ENCODE measurements at regions not wholly inside any gene's neighbourhood (a gene's known extent, or its start where the extent isn't known, plus 50 kb on each side); places are given as distances from the start of the nearest gene placed in this dataset.

DNA sequence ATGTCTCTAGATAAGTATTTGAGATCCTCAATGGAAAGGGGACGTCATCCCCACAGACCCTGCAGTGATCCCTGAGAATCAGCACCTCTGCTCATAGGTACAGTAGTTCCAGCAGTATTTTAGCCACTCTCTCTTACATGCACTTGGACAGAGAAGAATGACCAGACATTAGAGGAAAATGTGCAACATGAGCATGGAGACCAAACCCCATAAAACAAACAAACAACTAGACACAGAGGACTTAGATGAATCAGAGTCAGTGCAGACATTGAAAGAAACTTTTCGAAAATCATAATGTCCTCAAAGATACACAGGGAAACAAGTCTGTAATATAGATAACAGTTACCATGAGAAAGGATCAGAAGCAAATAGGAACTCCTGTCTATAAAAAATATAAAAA, 108.2 kb downstream of the LYPLAL1 start:
- TF ChIP-seq, protein P1, sequence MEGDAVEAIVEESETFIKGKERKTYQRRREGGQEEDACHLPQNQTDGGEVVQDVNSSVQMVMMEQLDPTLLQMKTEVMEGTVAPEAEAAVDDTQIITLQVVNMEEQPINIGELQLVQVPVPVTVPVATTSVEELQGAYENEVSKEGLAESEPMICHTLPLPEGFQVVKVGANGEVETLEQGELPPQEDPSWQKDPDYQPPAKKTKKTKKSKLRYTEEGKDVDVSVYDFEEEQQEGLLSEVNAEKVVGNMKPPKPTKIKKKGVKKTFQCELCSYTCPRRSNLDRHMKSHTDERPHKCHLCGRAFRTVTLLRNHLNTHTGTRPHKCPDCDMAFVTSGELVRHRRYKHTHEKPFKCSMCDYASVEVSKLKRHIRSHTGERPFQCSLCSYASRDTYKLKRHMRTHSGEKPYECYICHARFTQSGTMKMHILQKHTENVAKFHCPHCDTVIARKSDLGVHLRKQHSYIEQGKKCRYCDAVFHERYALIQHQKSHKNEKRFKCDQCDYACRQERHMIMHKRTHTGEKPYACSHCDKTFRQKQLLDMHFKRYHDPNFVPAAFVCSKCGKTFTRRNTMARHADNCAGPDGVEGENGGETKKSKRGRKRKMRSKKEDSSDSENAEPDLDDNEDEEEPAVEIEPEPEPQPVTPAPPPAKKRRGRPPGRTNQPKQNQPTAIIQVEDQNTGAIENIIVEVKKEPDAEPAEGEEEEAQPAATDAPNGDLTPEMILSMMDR (IDR thresholded peaks at IDR 0.05; ENCODE audit: borderline replicate concordance, extremely low read depth, low read length, poor library complexity, severe bottlenecking), result no peak
- TF ChIP-seq EZH2 (IDR thresholded peaks at IDR 0.05; ENCODE audit: borderline replicate concordance, low read depth, low read length, severe bottlenecking), result no peak

All from DND-41 (cell line).